GM12892 (cell line): ENCODE measurements at regions not wholly inside any gene's neighbourhood (a gene's known extent, or its start where the extent isn't known, plus 50 kb on each side); places are given as distances from the start of the nearest gene placed in this dataset.

Experiments used
- POLR2A ChIP-seq: IDR thresholded peaks from 2 replicates; pipeline ENCODE4 v1.6.1; 2011; ENCODE audit warnings: low read depth, low read length, control low read depth
- TAF1 ChIP-seq: IDR thresholded peaks from 2 replicates; pipeline ENCODE4 v1.6.1; 2011; ENCODE audit warnings: low read depth, mild to moderate bottlenecking, control low read depth, low read length, borderline replicate concordance

DNA sequence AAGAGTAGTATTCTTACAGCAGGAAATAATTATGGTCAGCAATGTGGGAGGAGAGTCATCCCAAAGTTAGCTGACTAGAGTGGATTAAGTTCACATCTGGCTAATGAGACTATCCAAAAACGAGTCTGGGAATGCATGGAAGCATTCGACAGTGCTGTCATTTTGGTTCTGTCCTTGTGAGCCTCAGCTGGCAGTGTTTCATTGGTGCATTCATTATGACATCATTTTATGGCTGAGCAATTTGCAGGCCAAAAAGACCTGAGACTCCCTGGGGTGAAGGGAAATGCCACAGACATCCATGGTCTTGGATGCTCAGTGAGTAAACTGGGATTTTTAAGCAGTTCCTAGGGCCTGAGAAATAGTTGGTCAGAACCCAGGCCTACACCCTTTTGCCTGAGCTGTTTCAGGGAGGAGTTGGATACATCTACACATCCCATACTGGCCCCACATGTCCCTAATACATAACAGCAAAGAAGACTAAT is 196.4 kb upstream of the CCN2 start:
- TF ChIP-seq TAF1, result no peak
- no peak for TF ChIP-seq POLR2A
